HFFc6 (cell line): ENCODE measurements at regions not wholly inside any gene's neighbourhood (a gene's known extent, or its start where the extent isn't known, plus 50 kb on each side); places are given as distances from the start of the nearest gene placed in this dataset.

Source experiments
- DNase-seq: peaks from one replicate; pipeline ENCODE4 v3.0.0-alpha.2; 2018
- H3K27ac Mint-ChIP-seq: 2 replicates; pipeline ENCODE4 v1.8.0; 2020; ENCODE audit warnings: mild to moderate bottlenecking, mixed read lengths
- H3K27me3 Mint-ChIP-seq: 2 replicates; pipeline ENCODE4 v1.8.0; 2021; ENCODE audit warnings: mild to moderate bottlenecking, moderate library complexity, mixed read lengths; ENCODE audit not compliant: insufficient read depth
- H3K36me3 Mint-ChIP-seq: 2 replicates; pipeline ENCODE4 v1.8.0; 2021; ENCODE audit warnings: low read depth, mixed read lengths
- H3K4me1 Mint-ChIP-seq: 2 replicates; pipeline ENCODE4 v1.8.0; 2020; ENCODE audit warnings: low read depth, mixed read lengths
- H3K4me3 Mint-ChIP-seq: 2 replicates; pipeline ENCODE4 v1.8.0; 2020; ENCODE audit warnings: mild to moderate bottlenecking, moderate library complexity, mixed read lengths
- H3K9me3 Mint-ChIP-seq: 2 replicates; pipeline ENCODE4 v1.8.0; 2020; ENCODE audit warnings: mild to moderate bottlenecking, mixed read lengths
- TF ChIP-seq, protein P1 (sequence below): fragments of 200-600 bp; sonication (generic); IDR thresholded peaks from 2 replicates; pipeline ENCODE4 v1.5.0; 2021; ENCODE audit warnings: antibody characterized with exemption, mild to moderate bottlenecking

GRCh38 chr2:5242751-5243150, 449.4 kb upstream of the SOX11 start:
- DNase-seq = no peak
- Mint-ChIP-seq H3K36me3 (no peaks in the 10 kb centered on the region), H3K4me3 (no peak overlapping the region), H3K27me3 (no peaks in the 10 kb centered on the region; the same call in 1 of the 2 replicates), H3K9me3 (peaks cover 41% of the 10 kb centered on the region), H3K27ac (no peak overlapping the region), H3K4me1 (no peaks in the 10 kb centered on the region)
- TF ChIP-seq, protein P1, sequence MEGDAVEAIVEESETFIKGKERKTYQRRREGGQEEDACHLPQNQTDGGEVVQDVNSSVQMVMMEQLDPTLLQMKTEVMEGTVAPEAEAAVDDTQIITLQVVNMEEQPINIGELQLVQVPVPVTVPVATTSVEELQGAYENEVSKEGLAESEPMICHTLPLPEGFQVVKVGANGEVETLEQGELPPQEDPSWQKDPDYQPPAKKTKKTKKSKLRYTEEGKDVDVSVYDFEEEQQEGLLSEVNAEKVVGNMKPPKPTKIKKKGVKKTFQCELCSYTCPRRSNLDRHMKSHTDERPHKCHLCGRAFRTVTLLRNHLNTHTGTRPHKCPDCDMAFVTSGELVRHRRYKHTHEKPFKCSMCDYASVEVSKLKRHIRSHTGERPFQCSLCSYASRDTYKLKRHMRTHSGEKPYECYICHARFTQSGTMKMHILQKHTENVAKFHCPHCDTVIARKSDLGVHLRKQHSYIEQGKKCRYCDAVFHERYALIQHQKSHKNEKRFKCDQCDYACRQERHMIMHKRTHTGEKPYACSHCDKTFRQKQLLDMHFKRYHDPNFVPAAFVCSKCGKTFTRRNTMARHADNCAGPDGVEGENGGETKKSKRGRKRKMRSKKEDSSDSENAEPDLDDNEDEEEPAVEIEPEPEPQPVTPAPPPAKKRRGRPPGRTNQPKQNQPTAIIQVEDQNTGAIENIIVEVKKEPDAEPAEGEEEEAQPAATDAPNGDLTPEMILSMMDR = no peak

- Mint-ChIP-seq H3K9me3 (peaks cover 79% of the 10 kb centered on the region), H3K36me3 (no peaks in the 10 kb centered on the region), H3K27ac (no peak overlapping the region), H3K4me1 (no peaks in the 10 kb centered on the region), H3K27me3 (no peaks in the 10 kb centered on the region), H3K4me3 (no peak overlapping the region)
- DNase-seq = no peak
- TF ChIP-seq, protein P1 = no peak
These were observed 441.7 kb upstream of the SOX11 start for GRCh38 chr2:5250482-5250881.

DNA sequence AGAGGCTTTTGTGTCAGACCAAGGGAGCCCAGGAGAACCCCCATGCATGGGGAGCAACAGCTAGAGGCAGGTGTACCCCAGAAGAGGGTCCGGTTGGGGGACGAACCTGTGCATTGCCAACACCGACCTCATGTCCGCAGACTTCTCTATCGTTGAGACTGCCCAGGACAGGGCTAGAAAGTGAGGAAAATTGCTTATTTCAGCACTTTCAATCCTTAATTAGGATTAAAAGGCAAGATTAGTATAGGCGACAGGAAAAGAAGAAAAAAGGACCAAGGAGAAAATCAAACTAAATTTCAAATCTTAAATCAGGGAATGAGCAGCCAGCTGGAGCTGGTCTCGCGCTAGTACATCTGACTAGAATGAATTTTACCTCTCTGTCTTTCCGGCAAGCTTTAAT, 438.9 kb upstream of the SOX11 start:
- Mint-ChIP-seq H3K36me3 (no peaks in the 10 kb centered on the region; the same call in 1 of the 2 replicates), H3K27ac (no peak overlapping the region), H3K27me3 (no peaks in the 10 kb centered on the region), H3K4me3 (no peak overlapping the region), H3K9me3 (peaks cover 85% of the 10 kb centered on the region), H3K4me1 (no peaks in the 10 kb centered on the region)
- TF ChIP-seq, protein P1 = no peak
- no peak for DNase-seq

GRCh38 chr2:5254791-5255332, 437.3 kb upstream of the SOX11 start:
- no peaks in the 10 kb centered on the region; the same call in 1 of the 2 replicates for H3K36me3 Mint-ChIP-seq
- no peak overlapping the region for H3K4me3 Mint-ChIP-seq
- DNase-seq = no peak
- no peaks in the 10 kb centered on the region for H3K27me3 Mint-ChIP-seq
- H3K27ac Mint-ChIP-seq = no peak overlapping the region
- no peaks in the 10 kb centered on the region for H3K4me1 Mint-ChIP-seq
- TF ChIP-seq, protein P1 = no peak
- H3K9me3 Mint-ChIP-seq = peaks cover 90% of the 10 kb centered on the region

- Mint-ChIP-seq H3K27me3 (no peaks in the 10 kb centered on the region; the same call in 1 of the 2 replicates), H3K4me1 (no peaks in the 10 kb centered on the region), H3K9me3 (peaks cover 44% of the 10 kb centered on the region), H3K27ac (no peak overlapping the region), H3K4me3 (no peak overlapping the region), H3K36me3 (no peaks in the 10 kb centered on the region; the same call in 1 of the 2 replicates)
- TF ChIP-seq, protein P1 = no peak
- DNase-seq = no peak
These were observed 428.9 kb upstream of the SOX11 start for GRCh38 chr2:5263291-5263690.

DNA sequence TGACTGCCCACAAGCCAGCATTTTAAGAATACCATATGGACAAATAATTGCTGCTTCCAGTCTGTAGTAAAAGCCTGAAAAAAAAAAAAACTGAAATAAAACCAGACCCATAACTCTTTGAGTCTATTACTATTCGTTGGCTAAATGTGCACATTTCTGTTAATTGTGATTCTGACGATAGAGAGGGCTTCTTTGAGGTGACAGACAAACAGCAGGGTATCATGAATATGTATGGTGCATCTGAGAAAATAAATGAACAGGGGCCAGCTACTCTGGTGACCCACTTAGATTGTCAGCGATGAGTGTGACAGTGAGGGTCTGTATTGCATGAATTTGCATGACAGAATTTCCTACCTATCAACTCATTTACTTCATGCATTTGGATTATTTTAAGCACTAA, 427.8 kb upstream of the SOX11 start:
- Mint-ChIP-seq H3K27me3 (no peaks in the 10 kb centered on the region; the same call in 1 of the 2 replicates), H3K9me3 (peaks cover 39% of the 10 kb centered on the region), H3K27ac (no peak overlapping the region), H3K36me3 (no peaks in the 10 kb centered on the region; the same call in 1 of the 2 replicates), H3K4me3 (no peak overlapping the region), H3K4me1 (no peaks in the 10 kb centered on the region)
- no peak for DNase-seq
- TF ChIP-seq, protein P1 = no peak
